ENCODE measurements at regions not wholly inside any gene's neighbourhood (a gene's known extent, or its start where the extent isn't known, plus 50 kb on each side); places are given as distances from the start of the nearest gene placed in this dataset.

DNA sequence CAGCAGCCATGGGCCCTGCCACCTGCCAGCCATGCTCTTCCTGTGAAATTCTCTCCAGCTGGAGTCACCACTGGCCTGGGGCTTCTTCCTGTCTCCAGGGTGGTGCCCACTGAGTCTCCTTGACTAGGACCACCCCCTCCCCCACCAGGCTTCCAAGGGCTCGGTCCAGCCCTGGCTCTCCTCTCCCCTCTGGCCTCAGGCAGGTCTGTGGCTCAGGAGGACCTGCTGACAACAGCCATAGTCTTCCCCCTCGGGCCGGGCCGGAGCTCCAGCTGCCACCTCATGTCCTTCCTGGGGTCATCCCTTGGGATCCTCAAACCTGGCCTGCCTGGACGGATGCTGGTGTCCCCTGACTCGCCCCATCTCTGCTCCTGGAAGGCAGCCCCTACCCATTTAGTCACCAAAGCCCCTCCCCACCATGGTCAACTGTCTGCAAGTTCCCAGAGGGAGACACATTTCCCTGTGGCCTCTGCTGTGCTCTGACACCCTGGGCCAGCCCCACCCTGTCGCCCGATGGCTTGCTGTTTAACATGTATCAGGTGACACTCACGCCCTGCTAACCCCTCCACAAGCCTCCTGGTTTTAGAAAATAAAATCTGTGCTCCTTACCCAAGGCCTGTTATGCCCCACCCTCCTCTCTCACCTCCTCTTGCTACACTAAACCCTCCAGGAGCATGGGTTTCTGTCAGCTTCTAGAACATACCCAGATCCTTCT is 186.2 kb downstream of the RBFOX3 start:
- no peak overlapping the region for H2BK12ac ChIP-seq (ENCODE audit: insufficient read length, low read depth, low read length)
- H2BK20ac ChIP-seq (ENCODE audit: low read depth, low read length, poor library complexity, severe bottlenecking) = no peak overlapping the region
- no peak overlapping the region for H3K9ac ChIP-seq (ENCODE audit: extremely low read depth, insufficient read length, low read length)
- H3K56ac ChIP-seq (ENCODE audit: insufficient read length, low read depth, low read length) = no peak overlapping the region
- H3K23me2 ChIP-seq (ENCODE audit: insufficient read length, low read depth, low read length, poor library complexity, severe bottlenecking) = no peaks in the 10 kb centered on the region
- no peak overlapping the region for H3K18ac ChIP-seq (ENCODE audit: insufficient read length, low read depth, low read length)
- TF ChIP-seq, protein P1, sequence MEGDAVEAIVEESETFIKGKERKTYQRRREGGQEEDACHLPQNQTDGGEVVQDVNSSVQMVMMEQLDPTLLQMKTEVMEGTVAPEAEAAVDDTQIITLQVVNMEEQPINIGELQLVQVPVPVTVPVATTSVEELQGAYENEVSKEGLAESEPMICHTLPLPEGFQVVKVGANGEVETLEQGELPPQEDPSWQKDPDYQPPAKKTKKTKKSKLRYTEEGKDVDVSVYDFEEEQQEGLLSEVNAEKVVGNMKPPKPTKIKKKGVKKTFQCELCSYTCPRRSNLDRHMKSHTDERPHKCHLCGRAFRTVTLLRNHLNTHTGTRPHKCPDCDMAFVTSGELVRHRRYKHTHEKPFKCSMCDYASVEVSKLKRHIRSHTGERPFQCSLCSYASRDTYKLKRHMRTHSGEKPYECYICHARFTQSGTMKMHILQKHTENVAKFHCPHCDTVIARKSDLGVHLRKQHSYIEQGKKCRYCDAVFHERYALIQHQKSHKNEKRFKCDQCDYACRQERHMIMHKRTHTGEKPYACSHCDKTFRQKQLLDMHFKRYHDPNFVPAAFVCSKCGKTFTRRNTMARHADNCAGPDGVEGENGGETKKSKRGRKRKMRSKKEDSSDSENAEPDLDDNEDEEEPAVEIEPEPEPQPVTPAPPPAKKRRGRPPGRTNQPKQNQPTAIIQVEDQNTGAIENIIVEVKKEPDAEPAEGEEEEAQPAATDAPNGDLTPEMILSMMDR (conservative IDR thresholded peaks at IDR 0.05) = no peak
- no peaks in the 10 kb centered on the region for H3K27me3 ChIP-seq (ENCODE audit: insufficient read depth, low read length)
- H4K8ac ChIP-seq (replicated peaks; ENCODE audit: insufficient read length, low read depth, low read length) = no peak overlapping the region
- H3K79me1 ChIP-seq (ENCODE audit: insufficient read depth, low read depth, low read length, poor library complexity, severe bottlenecking) = no peaks in the 10 kb centered on the region
- no peak overlapping the region for H3T11ph ChIP-seq (ENCODE audit: low read length)
- H4K5ac ChIP-seq (ENCODE audit: insufficient read length, low read depth, low read length) = no peak overlapping the region
- H3K4ac ChIP-seq (ENCODE audit: low read depth, low read length) = no peak overlapping the region
- no peak overlapping the region for H3K4me3 Mint-ChIP-seq
- H3K4me2 ChIP-seq (ENCODE audit: insufficient read depth, insufficient read length, low read length) = no peak overlapping the region
- H4K20me1 ChIP-seq (ENCODE audit: control insufficient read depth, insufficient read depth, insufficient read length) = no peaks in the 10 kb centered on the region
- H3K79me2 ChIP-seq (ENCODE audit: insufficient read depth, low read length) = no peaks in the 10 kb centered on the region
- no peaks in the 10 kb centered on the region; a peak in 1 of 5 replicates for H3K9me3 Mint-ChIP-seq
- H3K36me3 Mint-ChIP-seq (ENCODE audit: insufficient read depth in 1 of 3, low read depth in 3 of 3) = no peaks in the 10 kb centered on the region; a peak in 2 of 7 replicates
- H3K23ac ChIP-seq (ENCODE audit: insufficient read length, low read depth, low read length) = no peak overlapping the region
- no peak overlapping the region for H2AK5ac ChIP-seq (ENCODE audit: insufficient read length, low read length)
- no peaks in the 10 kb centered on the region for H3K4me1 ChIP-seq (ENCODE audit: insufficient read depth, low read length)
- H2BK15ac ChIP-seq (ENCODE audit: low read depth, low read length) = no peak overlapping the region
- DNase-seq = no peak
- no peak overlapping the region for H2BK5ac ChIP-seq (ENCODE audit: insufficient read length, low read length)
- peaks cover 5% of the 10 kb centered on the region for H3K27me3 Mint-ChIP-seq (ENCODE audit: low read depth)
- H3K27ac ChIP-seq (ENCODE audit: insufficient read length, low read depth, low read length) = no peak overlapping the region
- H4K91ac ChIP-seq (ENCODE audit: insufficient read length, low read depth, low read length) = no peak overlapping the region
- no peak overlapping the region for H2AFZ ChIP-seq (ENCODE audit: low read length)
- no peak overlapping the region for H3K14ac ChIP-seq (ENCODE audit: insufficient read depth, low read length)
- no peaks in the 10 kb centered on the region for H3K9me3 ChIP-seq (ENCODE audit: control insufficient read depth, low read depth, low read length)
- no peak overlapping the region for H2BK120ac ChIP-seq (ENCODE audit: low read depth, low read length, poor library complexity, severe bottlenecking)
- WGBS (ENCODE audit: extremely low coverage, insufficient read length, low lambda C conversion rate) = no CpG with 5 or more reads among the region's 9 CpGs
- peaks cover 2 to 18% of the 10 kb centered on the region in 2 experiments; a peak in 3 of 4 replicates for H3K4me1 Mint-ChIP-seq
- no peak overlapping the region; a peak in 1 of 7 replicates for H3K27ac Mint-ChIP-seq

Data from H9 (cell line).